OCI-LY3 (cell line): ENCODE measurements at regions not wholly inside any gene's neighbourhood (a gene's known extent, or its start where the extent isn't known, plus 50 kb on each side); places are given as distances from the start of the nearest gene placed in this dataset.
"Not testable (repeated sequence)": the region's sequence is repeated elsewhere in the genome, so short reads cannot be mapped to it uniquely, and the experiment has no call there.

Source experiments
- H2AFZ ChIP-seq: fragments of 200-600, 300-600 bp; shearing (Covaris generic); 2 replicates; pipeline ENCODE4 v1.6.0; 2014; ENCODE audit warnings: antibody characterized with exemption, low read depth, low read length
- H3K27ac ChIP-seq: fragments of 200-600, 300-600 bp; sonication (generic); 2 replicates; pipeline ENCODE4 v1.5.1; 2014; ENCODE audit warnings: mild to moderate bottlenecking, low read length, moderate library complexity, mixed read lengths
- H3K27me3 ChIP-seq: fragments of 200-600, 300-600 bp; sonication (generic); 2 replicates; pipeline ENCODE4 v1.6.1; 2014; ENCODE audit warnings: low read depth, low read length, mixed read lengths
- H3K36me3 ChIP-seq: fragments of 200-600, 300-600 bp; sonication (generic); replicated peaks from 2 replicates; pipeline ENCODE3; 2014; ENCODE audit warnings: low read depth, low read length, mixed read lengths
- H3K4me1 ChIP-seq: fragments of 300-600, 200-600 bp; sonication (generic); 2 replicates; pipeline ENCODE4 v1.6.1; 2014; ENCODE audit warnings: low read length, mixed read lengths
- H3K4me2 ChIP-seq: fragments of 200-600, 300-600 bp; sonication (generic); 2 replicates; pipeline ENCODE4 v1.6.1; 2014; ENCODE audit warnings: low read length, mixed read lengths
- H3K4me3 ChIP-seq: fragments of 300-600, 200-600 bp; sonication (generic); 2 replicates; pipeline ENCODE4 v1.5.1; 2014; ENCODE audit warnings: antibody characterized with exemption, mild to moderate bottlenecking, low read length, moderate library complexity
- H3K79me2 ChIP-seq: fragments of 300-600, 200-600 bp; shearing (Covaris generic); 2 replicates; pipeline ENCODE4 v1.6.1; 2014; ENCODE audit warnings: mild to moderate bottlenecking, low read length, mixed read lengths
- H3K9ac ChIP-seq: fragments of 300-600, 200-600 bp; shearing (Covaris generic); 2 replicates; pipeline ENCODE4 v1.6.0; 2014; ENCODE audit warnings: mild to moderate bottlenecking, low read length, moderate library complexity
- H3K9me3 ChIP-seq: fragments of 200-600, 300-600 bp; shearing (Covaris generic); 2 replicates; pipeline ENCODE4 v1.6.1; 2014; ENCODE audit warnings: low read length, mixed read lengths; ENCODE audit not compliant: insufficient read depth
- H4K20me1 ChIP-seq: fragments of 200-600, 300-600 bp; sonication (generic); 2 replicates; pipeline ENCODE4 v1.6.1; 2016; ENCODE audit warnings: low read length, mixed read lengths; ENCODE audit not compliant: insufficient read depth
- CTCF ChIP-seq: fragments of 200-600, 300-600 bp; sonication (generic); IDR thresholded peaks from 2 replicates; pipeline ENCODE4 v1.5.1; 2014; ENCODE audit warnings: antibody characterized with exemption, low read length, low read depth
- EZH2phosphoT487 ChIP-seq: fragments of 200-600 bp; shearing (Covaris generic); IDR thresholded peaks from 2 replicates; pipeline ENCODE4 v1.6.1; 2018; ENCODE audit warnings: antibody characterized with exemption, mixed run types, low read depth

- no peaks in the 10 kb centered on the region for H4K20me1 ChIP-seq
- no peak overlapping the region for H3K4me3 ChIP-seq
- no peaks in the 10 kb centered on the region for H3K36me3 ChIP-seq
- no peaks in the 10 kb centered on the region for H3K4me1 ChIP-seq
- no peaks in the 10 kb centered on the region for H3K79me2 ChIP-seq
- no peak overlapping the region for H2AFZ ChIP-seq
- no peaks in the 10 kb centered on the region for H3K9me3 ChIP-seq
- TF ChIP-seq EZH2phosphoT487 (no peak), CTCF (no peak)
- H3K27ac ChIP-seq = no peak overlapping the region
- no peaks in the 10 kb centered on the region for H3K27me3 ChIP-seq
- H3K4me2 ChIP-seq = no peak overlapping the region
- no peak overlapping the region for H3K9ac ChIP-seq
Measured at GRCh38 chr5:164317676-164318075, 812.3 kb downstream of the MAT2B start.

- no peaks in the 10 kb centered on the region for H3K9me3 ChIP-seq
Measured at GRCh38 chr5:164319161-164319560, 813.7 kb downstream of the MAT2B start.

GRCh38 chr5:164324239-164324638 is 818.8 kb downstream of the MAT2B start:
- Histone ChIP-seq H4K20me1 (no peaks in the 10 kb centered on the region), H3K79me2 (no peaks in the 10 kb centered on the region), H3K4me2 (no peak overlapping the region), H3K4me3 (no peak overlapping the region), H2AFZ (no peak overlapping the region), H3K27ac (no peak overlapping the region), H3K9ac (no peak overlapping the region), H3K27me3 (no peaks in the 10 kb centered on the region), H3K9me3 (no peaks in the 10 kb centered on the region), H3K36me3 (no peaks in the 10 kb centered on the region), H3K4me1 (no peaks in the 10 kb centered on the region)
- TF ChIP-seq EZH2phosphoT487 (no peak), CTCF (no peak)

More at GRCh38 chr5:164319161-164319560, 813.7 kb downstream of the MAT2B start:
- H3K27me3 ChIP-seq = no peaks in the 10 kb centered on the region
- no peaks in the 10 kb centered on the region for H4K20me1 ChIP-seq
- no peak overlapping the region for H2AFZ ChIP-seq
- H3K79me2 ChIP-seq = no peaks in the 10 kb centered on the region
- TF ChIP-seq EZH2phosphoT487 (no peak), CTCF (no peak)
- H3K9ac ChIP-seq = no peak overlapping the region
- no peaks in the 10 kb centered on the region for H3K4me1 ChIP-seq
- H3K4me3 ChIP-seq = no peak overlapping the region
- no peak overlapping the region for H3K4me2 ChIP-seq
- no peaks in the 10 kb centered on the region for H3K36me3 ChIP-seq
- H3K27ac ChIP-seq = no peak overlapping the region

- no peaks in the 10 kb centered on the region for H3K9me3 ChIP-seq
- H3K4me3 ChIP-seq = no peak overlapping the region
- TF ChIP-seq CTCF (peak; percentile 28), EZH2phosphoT487 (no peak)
- no peak overlapping the region for H2AFZ ChIP-seq
- no peak overlapping the region for H3K4me2 ChIP-seq
- H3K79me2 ChIP-seq = no peaks in the 10 kb centered on the region
- no peaks in the 10 kb centered on the region for H3K36me3 ChIP-seq
- H3K27ac ChIP-seq = no peak overlapping the region
- H4K20me1 ChIP-seq = no peaks in the 10 kb centered on the region
- H3K9ac ChIP-seq = no peak overlapping the region
- no peaks in the 10 kb centered on the region for H3K27me3 ChIP-seq
- H3K4me1 ChIP-seq = no peaks in the 10 kb centered on the region
Measured at GRCh38 chr5:164326219-164326618, 820.8 kb downstream of the MAT2B start.

- not testable (repeated sequence) for H2AFZ ChIP-seq, H4K20me1 ChIP-seq, H3K27me3 ChIP-seq, H3K4me1 ChIP-seq, H3K79me2 ChIP-seq, H3K27ac ChIP-seq, H3K9ac ChIP-seq, H3K4me3 ChIP-seq, H3K4me2 ChIP-seq, H3K36me3 ChIP-seq, H3K9me3 ChIP-seq
Measured at GRCh38 chr5:164327166-164327565, 821.7 kb downstream of the MAT2B start.
